ENCODE measurements at regions not wholly inside any gene's neighbourhood (a gene's known extent, or its start where the extent isn't known, plus 50 kb on each side); places are given as distances from the start of the nearest gene placed in this dataset.

- TF ChIP-seq CTCF (conservative IDR thresholded peaks at IDR 0.05) (no peak), ZFX (IDR thresholded peaks at IDR 0.05) (no peak)
- H3K27ac ChIP-seq, result no peak overlapping the region
Measured at GRCh38 chr10:25877296-25877695, 56.7 kb upstream of the MYO3A start.

Measured in C4-2B (cell line).